GM19240 (cell line): ENCODE measurements at regions not wholly inside any gene's neighbourhood (a gene's known extent, or its start where the extent isn't known, plus 50 kb on each side); places are given as distances from the start of the nearest gene placed in this dataset.

ENCODE experiments used
- DNase-seq: peaks from one replicate; pipeline ENCODE4 v3.0.0; 2011; ENCODE audit warnings: low spot score; ENCODE audit not compliant: insufficient read length

- no peak for DNase-seq
Measured at GRCh38 chr16:86905302-86905701, 327.0 kb downstream of the FOXL1 start.

- DNase-seq, result no peak
Measured at GRCh38 chr16:86906623-86907022, 328.3 kb downstream of the FOXL1 start.

GRCh38 chr16:86909359-86910160 lies 331.2 kb downstream of the FOXL1 start:
- DNase-seq, result no peak

- DNase-seq, result no peak
Measured at GRCh38 chr16:86910161-86910769, 331.9 kb downstream of the FOXL1 start.

GRCh38 chr16:86911437-86911958 lies 333.1 kb downstream of the FOXL1 start:
- DNase-seq, result no peak

- no peak for DNase-seq
Measured at GRCh38 chr16:86913886-86914285, 335.5 kb downstream of the FOXL1 start.

GRCh38 chr16:86914876-86915717 lies 336.7 kb downstream of the FOXL1 start:
- DNase-seq, result peak; percentile 22

GRCh38 chr16:86917471-86918365 lies 339.4 kb downstream of the FOXL1 start:
- no peak for DNase-seq

GRCh38 chr16:86918637-86919036 lies 340.3 kb downstream of the FOXL1 start:
- no peak for DNase-seq

GRCh38 chr16:86919078-86919477 lies 340.7 kb downstream of the FOXL1 start:
- no peak for DNase-seq

- no peak for DNase-seq
Measured at GRCh38 chr16:86919578-86920305, 341.4 kb downstream of the FOXL1 start.

- DNase-seq, result no peak
Measured at GRCh38 chr16:86921289-86921688, 342.9 kb downstream of the FOXL1 start.

GRCh38 chr16:86922311-86922710 lies 344.0 kb downstream of the FOXL1 start:
- no peak for DNase-seq

- no peak for DNase-seq
Measured at GRCh38 chr16:86923656-86924055, 345.3 kb downstream of the FOXL1 start.

GRCh38 chr16:86924537-86924936 lies 346.2 kb downstream of the FOXL1 start:
- DNase-seq, result no peak

GRCh38 chr16:86925067-86925791 lies 346.9 kb downstream of the FOXL1 start:
- DNase-seq, result no peak

GRCh38 chr16:86926181-86927094 lies 348.1 kb downstream of the FOXL1 start:
- DNase-seq, result no peak

GRCh38 chr16:86927699-86928098 lies 349.4 kb downstream of the FOXL1 start:
- no peak for DNase-seq
